C4-2B (cell line): ENCODE measurements at regions not wholly inside any gene's neighbourhood (a gene's known extent, or its start where the extent isn't known, plus 50 kb on each side); places are given as distances from the start of the nearest gene placed in this dataset.

Source experiments
- H3K27ac ChIP-seq: fragments of 450-650 bp; 2 replicates; pipeline ENCODE4 v1.5.1; 2017
- CTCF ChIP-seq: fragments of 450-650 bp; conservative IDR thresholded peaks from 2 replicates; pipeline ENCODE4 v1.5.1; 2017; ENCODE audit warnings: mild to moderate bottlenecking
- ZFX ChIP-seq: fragments of 450-650 bp; IDR thresholded peaks from 2 replicates; pipeline ENCODE4 v1.6.1; 2017

GRCh38 chr9:11992866-11993265 is 700.3 kb upstream of the TYRP1 start:
- H3K27ac ChIP-seq = no peak overlapping the region
- no peak for TF ChIP-seq CTCF
- TF ChIP-seq ZFX = no peak

DNA sequence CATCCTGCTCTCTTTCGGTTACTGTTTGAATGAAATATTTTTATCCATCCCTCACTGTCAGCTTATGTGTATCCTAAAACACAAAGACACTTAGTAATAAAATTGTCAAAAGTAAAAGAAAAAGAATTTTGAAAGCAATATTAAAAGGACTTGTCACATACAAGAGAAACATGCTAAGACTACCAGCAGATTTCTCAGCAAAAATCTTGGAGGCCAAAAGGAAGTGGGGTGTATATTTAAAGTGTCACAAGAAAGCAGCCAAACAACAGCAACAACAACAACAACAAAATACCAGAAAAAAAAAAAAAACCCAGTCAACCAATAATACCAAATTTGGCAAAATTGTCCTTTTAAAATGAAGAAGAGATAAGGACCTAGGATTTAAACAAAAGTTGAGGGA is 678.7 kb upstream of the TYRP1 start:
- no peak overlapping the region for H3K27ac ChIP-seq

GRCh38 chr9:12054235-12054634 is 639.0 kb upstream of the TYRP1 start:
- no peak for TF ChIP-seq ZFX
- no peak for TF ChIP-seq CTCF
- no peak overlapping the region for H3K27ac ChIP-seq

More for the DNA sequence above, 678.7 kb upstream of the TYRP1 start:
- no peak for TF ChIP-seq ZFX
- no peak for TF ChIP-seq CTCF

- H3K27ac ChIP-seq = no peak overlapping the region
- TF ChIP-seq ZFX (no peak), CTCF (no peak)
These were observed 636.3 kb upstream of the TYRP1 start for GRCh38 chr9:12056874-12057273.

DNA sequence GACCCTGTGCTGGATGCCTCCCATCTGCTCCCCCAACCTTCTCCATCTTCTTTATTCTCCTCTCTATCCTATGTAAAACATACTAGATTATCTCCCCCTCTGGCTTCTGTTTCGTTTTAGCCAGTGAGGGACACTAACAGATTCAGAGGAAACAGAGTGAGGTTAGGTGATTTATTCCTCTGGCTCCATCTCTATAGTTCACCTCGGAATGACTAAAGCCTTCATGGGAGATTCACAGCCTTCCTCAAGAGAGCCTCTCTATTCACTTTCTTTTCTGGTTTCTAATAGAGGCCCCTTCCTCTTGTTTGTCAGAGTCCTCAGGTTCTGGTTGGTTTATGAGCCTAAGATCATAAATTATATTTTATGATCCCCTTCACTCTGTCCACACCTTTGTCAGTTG is 633.1 kb upstream of the TYRP1 start:
- no peak for TF ChIP-seq ZFX
- no peak for TF ChIP-seq CTCF
- no peak overlapping the region for H3K27ac ChIP-seq

DNA sequence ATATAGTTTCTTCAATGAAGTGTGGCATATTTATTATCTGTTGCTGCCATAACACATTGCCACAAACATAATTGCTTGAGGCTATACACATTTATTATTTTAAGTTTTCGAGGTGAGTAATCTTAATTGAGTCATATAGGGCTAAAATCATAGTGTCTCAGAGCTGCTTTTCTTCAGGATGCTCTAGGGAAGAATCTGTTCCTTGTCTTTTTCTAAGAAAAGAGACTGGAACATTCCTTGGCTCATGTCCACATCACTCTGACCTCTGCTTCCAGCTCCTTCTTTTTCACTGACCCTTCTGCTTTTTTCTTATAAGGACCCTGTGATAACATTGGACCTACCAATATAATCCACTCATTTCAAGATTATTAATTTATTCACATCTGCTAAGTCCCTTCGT is 632.4 kb upstream of the TYRP1 start:
- no peak for TF ChIP-seq CTCF
- no peak overlapping the region for H3K27ac ChIP-seq

DNA sequence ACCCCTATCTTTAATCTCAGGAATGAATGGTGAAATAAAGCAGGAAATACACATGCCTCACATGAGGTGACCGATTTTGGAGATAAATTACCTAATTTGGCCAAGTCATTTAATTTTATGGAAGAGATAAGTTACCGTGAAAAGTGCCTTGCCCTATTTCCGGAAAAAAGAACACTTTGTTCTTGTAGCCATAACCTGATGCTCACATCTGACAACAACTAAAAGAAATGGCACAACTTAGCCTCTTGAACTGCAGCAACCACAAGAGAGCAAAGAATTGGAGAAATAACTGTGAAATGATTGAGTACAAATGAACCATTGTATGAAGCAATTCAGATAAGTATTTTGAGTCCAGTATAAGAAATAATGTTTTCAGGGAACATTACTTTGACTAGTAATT is 628.1 kb upstream of the TYRP1 start:
- TF ChIP-seq CTCF = no peak
- no peak for TF ChIP-seq ZFX
- no peak overlapping the region for H3K27ac ChIP-seq

GRCh38 chr9:12065686-12066085 is 627.5 kb upstream of the TYRP1 start:
- H3K27ac ChIP-seq = no peak overlapping the region
- TF ChIP-seq CTCF = no peak
- no peak for TF ChIP-seq ZFX
